NCI-H1048 (cell line): ENCODE measurements at regions not wholly inside any gene's neighbourhood (a gene's known extent, or its start where the extent isn't known, plus 50 kb on each side); places are given as distances from the start of the nearest gene placed in this dataset.
A peak's percentile ranks its signal among the peaks of the same experiment; 100 is the strongest.

Source experiments
- DNase-seq: peaks from one replicate; lab custom pipeline; 2025; lab: John Stamatoyannopoulos, UW

GRCh38 chr11:131235328-131236298 lies 134.8 kb upstream of the NTM start:
- DNase-seq: no peak

GRCh38 chr11:131240421-131240820 lies 130.0 kb upstream of the NTM start:
- no peak for DNase-seq

DNA sequence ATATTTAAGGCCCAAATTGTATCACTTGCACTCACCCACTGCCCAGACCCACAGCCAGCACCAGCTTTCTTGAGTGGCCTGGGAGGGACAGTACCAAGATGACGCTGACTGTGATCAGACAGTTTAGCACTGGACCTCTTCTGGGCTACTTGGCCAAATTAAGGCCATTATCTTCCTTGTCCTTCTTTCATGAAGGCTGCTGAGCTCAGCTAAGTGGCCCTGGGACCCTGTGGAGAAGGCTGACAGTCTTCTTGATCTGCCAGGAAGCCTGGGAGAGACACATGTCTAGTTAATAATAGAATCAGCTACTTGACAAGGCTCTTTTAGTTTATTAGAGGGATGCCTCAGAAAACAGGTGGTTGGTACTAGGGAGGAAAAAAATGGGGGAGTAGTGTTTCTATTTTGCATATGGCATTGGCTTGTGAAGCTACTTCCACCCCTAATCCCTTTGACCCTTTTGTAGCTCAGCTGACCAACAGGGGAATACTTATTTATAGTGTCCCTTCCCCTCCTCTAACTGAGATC lies 127.9 kb upstream of the NTM start:
- DNase-seq: no peak

- no peak for DNase-seq
Measured at GRCh38 chr11:131246156-131246555, 124.3 kb upstream of the NTM start.

- DNase-seq: peak; percentile 19
Measured at GRCh38 chr11:131246663-131247062, 123.8 kb upstream of the NTM start.

GRCh38 chr11:131248588-131248987 lies 121.8 kb upstream of the NTM start:
- DNase-seq: no peak

DNA sequence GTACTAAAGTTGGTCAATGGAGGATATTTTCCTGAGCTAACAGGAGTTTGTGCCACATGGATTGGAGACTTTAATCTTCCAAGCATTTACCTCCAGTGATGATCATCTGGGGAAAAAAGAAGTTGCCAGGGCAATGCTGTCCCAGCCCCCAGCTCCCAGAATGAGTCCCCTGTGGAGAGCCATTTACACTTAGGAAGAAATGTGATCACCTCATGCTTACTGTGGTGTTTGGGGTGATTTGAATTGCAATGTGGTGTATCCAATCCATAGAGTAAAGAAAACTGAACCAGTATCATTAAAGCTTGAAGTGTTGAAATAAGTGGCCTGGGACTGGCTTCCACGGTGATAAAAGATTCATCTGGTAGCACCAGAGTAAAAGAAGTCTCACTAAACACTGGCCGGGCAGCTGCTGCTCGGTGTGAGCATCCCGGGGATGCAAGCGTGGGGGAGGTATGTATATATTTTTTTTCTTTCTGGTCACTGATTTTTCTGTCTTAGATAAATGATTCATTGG lies 117.2 kb upstream of the NTM start:
- DNase-seq: no peak

GRCh38 chr11:131253656-131254151 lies 116.7 kb upstream of the NTM start:
- no peak for DNase-seq

GRCh38 chr11:131254254-131254653 lies 116.2 kb upstream of the NTM start:
- DNase-seq: no peak

DNA sequence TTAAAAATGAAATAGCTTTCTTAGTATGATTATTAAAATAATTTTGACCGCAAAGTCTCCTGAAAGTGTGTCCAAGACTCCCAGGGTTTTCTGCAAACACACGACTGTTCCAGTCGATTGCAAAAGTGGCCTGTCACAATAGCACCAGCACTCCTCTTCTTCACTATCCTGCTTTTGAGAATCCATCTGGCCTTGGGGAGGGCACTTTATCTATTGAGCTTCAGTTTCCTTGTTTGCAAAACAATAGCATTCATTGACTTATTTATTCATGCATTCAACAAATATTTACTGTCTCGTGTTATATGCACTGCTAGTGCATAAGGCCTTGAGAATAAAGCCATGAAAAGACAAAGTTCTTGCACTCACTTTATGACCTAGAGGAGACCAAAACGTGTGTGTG lies 96.2 kb upstream of the NTM start:
- no peak for DNase-seq

DNA sequence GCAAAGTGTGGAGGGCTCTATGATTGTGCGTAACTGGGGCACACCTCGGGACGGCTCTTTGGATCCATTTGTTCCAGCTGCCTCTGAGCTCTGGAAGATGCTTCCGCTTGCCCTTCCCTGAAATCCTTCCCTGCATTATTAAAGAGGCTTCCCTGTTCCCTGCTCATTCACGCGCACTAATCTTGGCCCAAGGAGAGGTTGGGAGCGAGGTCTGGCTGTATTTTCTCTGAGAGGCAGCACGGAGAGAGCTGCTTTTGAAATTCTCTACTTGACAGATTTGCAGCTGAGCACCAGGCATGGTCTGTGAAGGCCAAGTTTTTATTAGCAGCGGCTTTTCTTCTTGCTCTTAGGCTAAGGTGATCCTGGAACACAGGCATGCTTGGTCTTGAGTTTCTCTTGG lies 94.8 kb upstream of the NTM start:
- DNase-seq: no peak

- DNase-seq: no peak
Measured at GRCh38 chr11:131278472-131278871, 91.9 kb upstream of the NTM start.

GRCh38 chr11:131279654-131280384 lies 90.6 kb upstream of the NTM start:
- no peak for DNase-seq

DNA sequence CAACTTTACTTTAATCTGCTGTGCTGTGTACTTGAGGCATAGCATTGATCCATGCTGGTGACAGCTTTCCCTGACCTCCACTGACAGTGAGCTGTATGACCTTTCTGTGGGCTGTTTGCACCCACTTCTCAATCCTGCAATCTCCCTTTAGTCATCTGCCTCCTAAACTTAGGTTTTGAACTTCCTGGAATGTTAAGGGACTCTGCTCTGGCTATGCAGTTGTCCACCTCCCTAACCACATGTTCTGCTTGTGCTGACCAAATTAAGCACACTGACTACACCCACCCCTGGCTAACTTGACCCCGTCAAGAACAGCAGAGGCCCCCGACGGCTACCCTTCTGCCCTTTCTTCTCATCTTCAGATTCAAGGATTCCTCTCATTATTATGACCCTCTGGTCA lies 89.1 kb upstream of the NTM start:
- DNase-seq: no peak

DNA sequence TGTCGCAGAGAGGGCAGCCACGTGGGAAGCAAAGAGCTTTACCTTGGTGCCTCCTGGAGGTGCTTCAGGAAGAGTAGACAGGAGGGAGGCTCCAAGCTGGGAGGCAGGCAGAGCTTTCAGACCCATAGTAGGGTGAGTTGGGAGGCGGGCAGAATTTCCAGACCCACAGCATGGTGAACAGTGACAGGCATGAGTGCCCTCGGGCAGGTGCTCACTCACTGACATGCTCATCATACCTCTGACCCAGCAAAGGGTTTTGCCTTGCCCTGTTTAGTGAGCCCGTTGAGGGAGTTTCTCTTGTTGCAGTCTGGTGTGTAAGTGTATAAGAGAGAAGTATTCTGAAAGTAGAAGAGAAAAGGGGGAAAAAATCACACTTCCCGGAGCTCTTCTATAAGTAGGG lies 86.4 kb upstream of the NTM start:
- no peak for DNase-seq

DNA sequence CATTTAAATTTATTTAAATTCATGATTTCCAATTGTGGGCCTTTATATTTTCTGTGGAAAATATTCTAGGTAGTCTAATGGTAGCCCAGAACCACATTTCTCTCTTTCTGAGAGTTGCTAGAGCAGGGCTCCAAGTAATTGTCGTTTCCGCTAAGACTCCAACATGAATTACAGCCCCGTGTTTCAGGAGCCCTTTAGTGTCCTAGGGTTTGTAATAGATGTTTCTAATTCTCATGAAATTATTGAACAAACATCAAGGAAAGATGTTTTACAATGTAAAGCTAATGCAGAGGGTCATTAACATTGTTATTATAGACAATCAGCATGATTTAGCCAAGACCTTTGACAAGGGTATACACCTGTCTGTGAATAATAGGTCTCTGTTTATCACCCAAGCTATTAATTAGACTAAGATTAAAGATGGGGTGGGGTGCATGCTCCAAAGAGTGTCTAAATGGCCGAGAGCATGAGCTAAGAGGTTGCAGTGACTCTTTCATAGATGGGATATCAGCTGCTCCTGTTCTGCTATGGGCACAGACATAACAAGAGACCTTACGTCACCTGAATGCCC lies 81.8 kb upstream of the NTM start:
- DNase-seq: no peak

GRCh38 chr11:131290185-131290584 lies 80.2 kb upstream of the NTM start:
- no peak for DNase-seq

- DNase-seq: no peak
Measured at GRCh38 chr11:131295986-131296385, 74.4 kb upstream of the NTM start.

DNA sequence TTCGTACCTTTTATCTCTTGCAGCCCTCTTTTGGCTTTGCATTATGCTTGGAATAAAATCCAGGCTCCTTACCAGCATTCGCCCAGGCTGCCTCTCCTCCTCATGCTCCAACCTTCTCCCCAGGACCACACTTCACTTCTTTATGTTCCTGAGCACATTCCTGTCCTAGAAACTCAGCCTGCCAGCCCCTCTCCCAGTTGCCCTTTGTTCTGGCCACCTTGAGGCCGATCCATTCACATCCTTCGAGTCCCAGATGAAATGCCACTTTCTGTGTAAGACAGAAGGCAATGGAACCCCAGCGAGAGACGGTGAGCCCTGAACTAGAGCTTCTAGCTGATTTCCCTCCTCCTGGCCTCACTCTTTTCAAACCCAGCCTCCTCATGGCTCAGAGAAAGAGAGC lies 73.0 kb upstream of the NTM start:
- no peak for DNase-seq

DNA sequence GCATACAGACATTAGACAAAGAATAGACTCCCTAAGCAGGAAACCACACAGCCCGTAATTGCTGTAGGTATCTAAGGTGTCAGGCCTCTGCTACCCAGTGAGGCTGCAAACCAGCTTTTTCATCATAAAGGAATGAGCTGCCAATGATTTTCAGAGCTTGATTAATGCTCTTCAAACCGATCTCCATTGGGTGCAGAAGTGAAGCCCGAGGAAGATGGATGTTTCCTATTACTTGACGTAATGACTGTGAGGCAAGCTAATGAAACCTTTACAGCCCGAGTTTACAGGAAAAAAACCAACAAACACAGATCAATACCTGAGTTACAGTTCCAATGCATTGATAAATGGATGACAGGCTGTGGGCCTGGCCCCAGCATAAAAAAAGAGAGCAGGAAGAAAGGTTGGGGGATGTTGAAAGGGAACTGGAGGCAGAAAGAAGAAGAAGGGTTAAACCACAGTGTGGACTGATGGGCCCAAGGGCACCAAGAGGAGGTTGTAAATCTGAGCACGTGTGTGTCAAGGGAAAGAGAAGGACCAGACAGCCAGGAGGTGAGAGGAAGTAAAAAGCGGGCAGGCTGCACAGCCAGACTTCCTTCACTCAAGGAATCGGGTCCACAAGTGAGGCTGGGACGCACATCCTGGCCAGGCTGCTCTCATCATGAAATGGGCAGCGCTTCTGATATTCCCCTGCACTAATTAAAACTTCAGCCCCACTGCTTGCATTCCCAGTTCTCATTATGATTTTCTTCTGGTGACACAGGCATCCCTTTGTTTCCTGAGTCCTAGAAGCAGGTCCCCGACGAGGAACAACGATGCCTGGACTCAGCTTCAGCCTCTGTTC lies 70.6 kb upstream of the NTM start:
- no peak for DNase-seq

DNA sequence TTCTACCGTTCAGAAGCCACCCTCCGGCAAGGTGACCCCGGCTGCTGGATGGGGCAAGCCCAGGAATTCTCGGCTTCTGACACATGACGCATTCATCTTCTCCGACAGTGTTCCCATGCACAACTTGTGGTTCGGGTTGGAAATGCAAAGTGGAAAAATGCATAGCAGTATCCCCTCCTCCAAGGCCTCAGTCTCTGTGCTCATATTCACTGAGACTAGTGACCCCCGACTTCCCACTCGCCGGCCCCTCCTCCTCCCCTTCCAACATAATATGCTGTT lies 70.0 kb upstream of the NTM start:
- DNase-seq: no peak

DNA sequence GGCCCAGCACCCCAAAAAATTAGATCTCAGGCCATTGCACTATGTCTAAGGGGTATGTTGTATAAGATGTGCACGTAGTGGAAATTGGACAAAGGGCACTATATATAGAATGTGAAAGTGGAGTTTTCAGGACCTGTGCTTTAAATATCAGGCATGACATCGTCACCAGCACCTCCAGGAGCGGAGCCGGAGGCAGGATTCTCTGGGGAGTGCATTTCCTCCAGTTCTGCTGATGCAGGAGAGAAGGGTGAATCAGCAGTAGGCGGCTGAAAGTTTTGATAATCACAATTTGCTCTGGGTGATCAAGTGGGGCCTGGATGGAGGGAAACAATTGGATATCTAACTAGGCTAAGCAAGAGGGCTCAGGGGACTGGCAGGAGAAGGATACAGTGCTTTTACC lies 69.1 kb upstream of the NTM start:
- no peak for DNase-seq
